DND-41 (cell line): ENCODE measurements at regions not wholly inside any gene's neighbourhood (a gene's known extent, or its start where the extent isn't known, plus 50 kb on each side); places are given as distances from the start of the nearest gene placed in this dataset.

Experiments
- ATAC-seq: fragments of 200-7000 bp; cut with Tn5 transposase; 3 replicates; pipeline ENCODE4 v1.9.1; 2021; ENCODE audit warnings: low read depth; ENCODE audit not compliant: insufficient read depth
- DNase-seq: peaks from one replicate; pipeline ENCODE4 v3.0.0-alpha.2; 2020
- H2AFZ ChIP-seq: 2 replicates; pipeline ENCODE4 v1.6.0; 2012; ENCODE audit warnings: low read depth, low read length
- H3K27ac ChIP-seq: 2 replicates; pipeline ENCODE4 v1.5.1; 2012; ENCODE audit warnings: low read length, inconsistent platforms
- H3K27me3 ChIP-seq: fragments of 200-600 bp; sonication (generic); 2 replicates; pipeline ENCODE4 v1.6.0; 2012; ENCODE audit warnings: low read length, mild to moderate bottlenecking, inconsistent platforms; ENCODE audit not compliant: insufficient read depth, poor library complexity
- H3K36me3 ChIP-seq: 2 replicates; pipeline ENCODE4 v1.5.1; 2012; ENCODE audit warnings: low read length, inconsistent platforms; ENCODE audit not compliant: insufficient read depth
- H3K4me1 ChIP-seq: 2 replicates; pipeline ENCODE4 v1.5.1; 2012; ENCODE audit warnings: mild to moderate bottlenecking, low read length; ENCODE audit not compliant: insufficient read depth
- H3K4me2 ChIP-seq: 2 replicates; pipeline ENCODE4 v1.6.0; 2012; ENCODE audit warnings: mild to moderate bottlenecking, moderate library complexity, low read length, inconsistent platforms; ENCODE audit not compliant: insufficient read depth
- H3K4me3 ChIP-seq, 2 experiments: fragments of 200-600 bp in 1 of 2; shearing (Covaris generic) in 1 of 2; 2 replicates each; pipeline ENCODE4 v1.5.1; 2012 to 2016; ENCODE audit warnings: inconsistent platforms in 2 of 2, low read length in 2 of 2, mild to moderate bottlenecking in 2 of 2, low read depth in 1 of 2, moderate library complexity in 1 of 2
- H3K79me2 ChIP-seq: 2 replicates; pipeline ENCODE4 v1.6.0; 2012; ENCODE audit warnings: low read length, inconsistent platforms; ENCODE audit not compliant: insufficient read depth
- H3K9ac ChIP-seq: 2 replicates; pipeline ENCODE4 v1.6.0; 2012; ENCODE audit warnings: low read depth, mild to moderate bottlenecking, inconsistent platforms, low read length, moderate library complexity
- H3K9me3 ChIP-seq: 2 replicates; pipeline ENCODE4 v1.5.1; 2012; ENCODE audit warnings: low read length, moderate library complexity, mild to moderate bottlenecking, inconsistent platforms; ENCODE audit not compliant: insufficient read depth, severe bottlenecking
- H4K20me1 ChIP-seq: 2 replicates; pipeline ENCODE4 v1.6.0; 2012; ENCODE audit warnings: low read length; ENCODE audit not compliant: insufficient read depth
- CTCF ChIP-seq: IDR thresholded peaks from 2 replicates; pipeline ENCODE4 v1.5.1; 2012; ENCODE audit warnings: borderline replicate concordance, low read length, moderate library complexity, mild to moderate bottlenecking; ENCODE audit not compliant: poor library complexity, severe bottlenecking; ENCODE audit errors: extremely low read depth
- EZH2 ChIP-seq: IDR thresholded peaks from 3 replicates; pipeline ENCODE4 v1.6.1; 2012; ENCODE audit warnings: borderline replicate concordance, low read depth, mild to moderate bottlenecking, moderate library complexity, low read length, inconsistent platforms; ENCODE audit not compliant: severe bottlenecking

GRCh38 chr9:89935801-89936200, 331.0 kb downstream of the GADD45G start:
- H3K4me3 ChIP-seq, result no peak overlapping the region
- no peaks in the 10 kb centered on the region for H3K9me3 ChIP-seq
- no peaks in the 10 kb centered on the region for H3K4me1 ChIP-seq
- no peak overlapping the region for H3K4me2 ChIP-seq
- no peak for TF ChIP-seq CTCF
- no peak for TF ChIP-seq EZH2
- no peak overlapping the region for H3K27ac ChIP-seq
- H3K79me2 ChIP-seq, result no peaks in the 10 kb centered on the region
- H3K27me3 ChIP-seq, result no peaks in the 10 kb centered on the region
- H3K9ac ChIP-seq, result no peak overlapping the region
- no peak for DNase-seq
- ATAC-seq, result no peak
- H3K36me3 ChIP-seq, result no peaks in the 10 kb centered on the region
- H2AFZ ChIP-seq, result no peak overlapping the region
- H4K20me1 ChIP-seq, result no peaks in the 10 kb centered on the region

- Histone ChIP-seq H3K27ac (no peak overlapping the region), H3K36me3 (no peaks in the 10 kb centered on the region), H3K79me2 (no peaks in the 10 kb centered on the region), H3K4me3 (no peak overlapping the region), H2AFZ (no peak overlapping the region), H3K9me3 (no peaks in the 10 kb centered on the region), H3K4me2 (no peak overlapping the region), H3K9ac (no peak overlapping the region), H3K27me3 (peaks cover 2% of the 10 kb centered on the region), H3K4me1 (no peaks in the 10 kb centered on the region), H4K20me1 (no peaks in the 10 kb centered on the region)
- ATAC-seq (no peak), DNase-seq (no peak)
- TF ChIP-seq EZH2 (no peak), CTCF (no peak)
Observed at GRCh38 chr9:89937051-89937450, 332.2 kb downstream of the GADD45G start.

- Histone ChIP-seq H3K9ac (no peak overlapping the region), H3K27me3 (peaks cover 6% of the 10 kb centered on the region), H2AFZ (no peak overlapping the region), H3K4me3 (no peak overlapping the region), H3K4me2 (no peak overlapping the region), H3K4me1 (no peaks in the 10 kb centered on the region), H4K20me1 (no peaks in the 10 kb centered on the region), H3K9me3 (no peaks in the 10 kb centered on the region), H3K79me2 (no peaks in the 10 kb centered on the region), H3K27ac (no peak overlapping the region), H3K36me3 (no peaks in the 10 kb centered on the region)
- TF ChIP-seq CTCF, result no peak
- no peak for TF ChIP-seq EZH2
- DNase-seq (no peak), ATAC-seq (no peak)
Observed at GRCh38 chr9:89939181-89939580, 334.4 kb downstream of the GADD45G start.
